SK-N-SH (cell line): ENCODE measurements at regions not wholly inside any gene's neighbourhood (a gene's known extent, or its start where the extent isn't known, plus 50 kb on each side); places are given as distances from the start of the nearest gene placed in this dataset.

ENCODE experiments used
- CHD2 ChIP-seq: fragments of 150-350 bp; IDR thresholded peaks from 2 replicates; pipeline ENCODE4 v1.6.1; 2018; ENCODE audit warnings: low read length; ENCODE audit not compliant: partially characterized antibody
- EP300 ChIP-seq, 2 experiments: IDR thresholded peaks; 2 replicates each; pipeline versions ENCODE4 v1.4.0 to v1.6.1; 2012; ENCODE audit warnings: borderline replicate concordance in 1 of 2, low read depth in 1 of 2, low read length in 1 of 2
- EZH2phosphoT487 ChIP-seq: fragments of 200-600 bp; sonication (generic); IDR thresholded peaks from 2 replicates; pipeline ENCODE4 v1.6.1; 2017; ENCODE audit warnings: low read depth, mixed run types, mild to moderate bottlenecking, antibody characterized with exemption, moderate library complexity, borderline replicate concordance
- JUND ChIP-seq: IDR thresholded peaks from 2 replicates; pipeline ENCODE4 v1.4.0; 2012
- MXI1 ChIP-seq: IDR thresholded peaks from 2 replicates; pipeline ENCODE4 v1.6.1; 2012; ENCODE audit warnings: mild to moderate bottlenecking, low read depth, low read length, improper control_type of control experiment
- NRF1 ChIP-seq: IDR thresholded peaks from 2 replicates; pipeline ENCODE4 v1.6.1; 2012; ENCODE audit warnings: low read depth, mild to moderate bottlenecking, low read length
- POLR2AphosphoS5 ChIP-seq: IDR thresholded peaks from 2 replicates; pipeline ENCODE4 v1.6.1; 2012; ENCODE audit warnings: low read depth, low read length
- RCOR1 ChIP-seq: fragments of 150-350 bp; IDR thresholded peaks from 2 replicates; pipeline ENCODE4 v1.6.1; 2017; ENCODE audit warnings: antibody characterized with exemption, low read length
- RXRA ChIP-seq: IDR thresholded peaks from 2 replicates; pipeline ENCODE4 v1.4.0; 2012; ENCODE audit warnings: low read depth, mild to moderate bottlenecking, borderline replicate concordance
- SIN3A ChIP-seq: IDR thresholded peaks from 2 replicates; pipeline ENCODE4 v1.6.1; 2012; ENCODE audit warnings: low read depth, mild to moderate bottlenecking, low read length, moderate library complexity, borderline replicate concordance
- TF ChIP-seq, protein P1 (sequence below): fragments of 200-600 bp; sonication (generic); IDR thresholded peaks from 2 replicates; pipeline ENCODE4 v1.6.1; 2017; ENCODE audit warnings: antibody characterized with exemption, mild to moderate bottlenecking, moderate library complexity
- TF ChIP-seq, protein P2 (sequence below): IDR thresholded peaks from 2 replicates; pipeline ENCODE4 v1.4.0; 2012; ENCODE audit warnings: low read depth, borderline replicate concordance

DNA sequence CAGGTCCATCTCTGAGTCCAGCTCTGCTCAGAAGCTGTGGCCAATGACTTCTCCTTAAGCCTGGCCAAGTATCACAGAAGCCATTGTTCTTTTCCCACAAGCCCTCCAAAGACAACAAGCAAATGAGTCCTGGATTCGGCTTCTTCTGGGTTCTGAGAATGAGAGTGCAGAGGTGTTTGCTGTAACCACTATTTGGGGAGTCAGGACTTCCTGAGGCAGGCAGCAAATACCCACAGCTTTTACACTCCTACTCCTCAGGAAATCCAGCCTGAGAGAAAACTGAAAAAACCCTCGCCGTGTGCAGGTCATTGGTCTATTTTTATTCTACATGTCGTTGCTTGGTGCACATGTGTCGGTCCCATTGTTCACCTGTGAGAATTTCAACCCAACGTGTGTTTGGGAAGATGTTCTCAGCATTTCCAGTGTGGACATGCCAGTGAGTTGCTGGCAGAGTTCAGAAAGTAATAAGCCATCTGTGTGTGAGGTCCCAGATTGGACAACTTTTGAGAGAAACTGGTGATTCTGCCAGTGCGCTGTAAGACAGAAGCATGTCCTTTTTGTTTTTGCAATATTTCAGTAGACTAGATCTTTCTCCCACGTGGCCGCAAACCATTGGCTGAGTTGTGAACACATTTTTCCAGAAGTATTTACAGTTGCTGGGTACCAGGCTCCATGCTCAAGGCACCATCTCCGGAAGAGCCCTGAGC, 121.6 kb upstream of the LYZL2 start:
- TF ChIP-seq MXI1 (no peak), NRF1 (no peak), JUND (no peak), EZH2phosphoT487 (no peak), RXRA (no peak), RCOR1 (no peak), POLR2AphosphoS5 (no peak), EP300 (IDR thresholded peaks at IDR 0.05; ENCODE audit: borderline replicate concordance in 1 of 2, low read depth in 1 of 2, low read length in 1 of 2) (no peak), CHD2 (no peak), SIN3A (no peak)
- TF ChIP-seq, protein P1, sequence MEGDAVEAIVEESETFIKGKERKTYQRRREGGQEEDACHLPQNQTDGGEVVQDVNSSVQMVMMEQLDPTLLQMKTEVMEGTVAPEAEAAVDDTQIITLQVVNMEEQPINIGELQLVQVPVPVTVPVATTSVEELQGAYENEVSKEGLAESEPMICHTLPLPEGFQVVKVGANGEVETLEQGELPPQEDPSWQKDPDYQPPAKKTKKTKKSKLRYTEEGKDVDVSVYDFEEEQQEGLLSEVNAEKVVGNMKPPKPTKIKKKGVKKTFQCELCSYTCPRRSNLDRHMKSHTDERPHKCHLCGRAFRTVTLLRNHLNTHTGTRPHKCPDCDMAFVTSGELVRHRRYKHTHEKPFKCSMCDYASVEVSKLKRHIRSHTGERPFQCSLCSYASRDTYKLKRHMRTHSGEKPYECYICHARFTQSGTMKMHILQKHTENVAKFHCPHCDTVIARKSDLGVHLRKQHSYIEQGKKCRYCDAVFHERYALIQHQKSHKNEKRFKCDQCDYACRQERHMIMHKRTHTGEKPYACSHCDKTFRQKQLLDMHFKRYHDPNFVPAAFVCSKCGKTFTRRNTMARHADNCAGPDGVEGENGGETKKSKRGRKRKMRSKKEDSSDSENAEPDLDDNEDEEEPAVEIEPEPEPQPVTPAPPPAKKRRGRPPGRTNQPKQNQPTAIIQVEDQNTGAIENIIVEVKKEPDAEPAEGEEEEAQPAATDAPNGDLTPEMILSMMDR: no peak
- TF ChIP-seq, protein P2, sequence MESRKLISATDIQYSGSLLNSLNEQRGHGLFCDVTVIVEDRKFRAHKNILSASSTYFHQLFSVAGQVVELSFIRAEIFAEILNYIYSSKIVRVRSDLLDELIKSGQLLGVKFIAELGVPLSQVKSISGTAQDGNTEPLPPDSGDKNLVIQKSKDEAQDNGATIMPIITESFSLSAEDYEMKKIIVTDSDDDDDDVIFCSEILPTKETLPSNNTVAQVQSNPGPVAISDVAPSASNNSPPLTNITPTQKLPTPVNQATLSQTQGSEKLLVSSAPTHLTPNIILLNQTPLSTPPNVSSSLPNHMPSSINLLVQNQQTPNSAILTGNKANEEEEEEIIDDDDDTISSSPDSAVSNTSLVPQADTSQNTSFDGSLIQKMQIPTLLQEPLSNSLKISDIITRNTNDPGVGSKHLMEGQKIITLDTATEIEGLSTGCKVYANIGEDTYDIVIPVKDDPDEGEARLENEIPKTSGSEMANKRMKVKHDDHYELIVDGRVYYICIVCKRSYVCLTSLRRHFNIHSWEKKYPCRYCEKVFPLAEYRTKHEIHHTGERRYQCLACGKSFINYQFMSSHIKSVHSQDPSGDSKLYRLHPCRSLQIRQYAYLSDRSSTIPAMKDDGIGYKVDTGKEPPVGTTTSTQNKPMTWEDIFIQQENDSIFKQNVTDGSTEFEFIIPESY: no peak
